GM19467 (cell line): ENCODE measurements at regions not wholly inside any gene's neighbourhood (a gene's known extent, or its start where the extent isn't known, plus 50 kb on each side); places are given as distances from the start of the nearest gene placed in this dataset.

Source experiments
- ATAC-seq: cut with Tn5 transposase; IDR thresholded peaks from one replicate; pipeline ENCODE4 v1.9.1; 2021; ENCODE audit warnings: mild to moderate bottlenecking, moderate library complexity; ENCODE audit not compliant: unreplicated experiment

DNA sequence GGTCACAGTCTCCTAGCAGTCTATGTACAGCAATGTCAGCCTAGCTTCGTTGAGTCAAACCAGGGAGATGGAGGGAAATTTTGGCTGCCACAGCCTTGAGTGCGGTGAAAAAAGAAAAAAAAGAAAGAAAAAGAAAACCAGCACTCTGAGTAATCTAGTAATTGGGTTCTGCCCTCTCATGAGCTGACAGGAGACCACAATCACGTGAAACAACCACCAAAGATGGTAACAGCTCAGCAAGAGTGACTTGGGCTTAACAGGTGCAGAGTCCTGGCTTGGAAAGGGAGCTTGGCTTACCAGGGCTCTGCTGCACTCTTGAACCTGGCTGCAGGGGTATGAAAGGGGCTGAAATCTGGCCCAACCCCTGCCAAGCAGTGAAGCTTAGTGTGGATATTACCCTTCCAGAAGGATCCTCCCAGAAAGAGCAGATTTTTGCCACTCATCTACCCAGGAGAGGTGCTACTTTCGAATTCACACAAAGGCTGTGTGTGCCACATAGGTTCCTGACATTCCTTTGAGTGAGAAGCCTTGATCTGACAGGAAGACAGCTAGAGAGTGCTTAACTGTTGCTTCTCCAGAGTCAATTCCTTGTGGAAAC is 350.3 kb downstream of the PTTG2 start:
- peak; percentile 82 for ATAC-seq

DNA sequence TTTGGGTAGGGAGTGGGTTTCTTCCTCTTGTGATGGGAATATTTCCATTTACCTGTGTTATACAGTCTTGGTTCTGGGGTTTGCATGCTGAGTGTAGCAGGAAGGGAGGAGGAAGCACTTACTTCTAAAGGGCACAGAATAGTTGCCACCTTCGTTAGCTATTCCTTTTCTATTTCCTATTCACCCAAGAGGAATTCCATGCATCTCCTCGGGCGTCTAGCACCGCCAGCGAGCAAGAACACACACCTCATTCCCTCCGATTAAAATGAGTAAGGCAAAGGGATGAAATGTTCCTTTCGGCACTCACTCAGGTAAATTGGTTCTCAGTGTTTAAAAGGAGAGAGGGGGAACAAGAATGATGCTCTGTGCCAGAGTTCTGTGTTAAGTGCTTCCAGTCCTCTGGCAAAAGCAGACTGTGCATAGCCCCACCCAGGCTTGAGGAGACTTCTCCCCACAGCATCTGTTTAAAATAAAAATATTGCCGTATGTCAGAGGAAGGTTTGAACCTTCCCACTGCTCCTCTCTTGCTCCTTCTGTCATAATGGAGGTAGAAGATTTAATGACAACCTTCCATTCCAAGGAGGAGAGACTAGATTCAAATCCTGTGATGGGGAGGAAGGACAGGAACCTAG is 351.4 kb downstream of the PTTG2 start:
- ATAC-seq = no peak

GRCh38 chr4:38313175-38313574 is 350.8 kb upstream of the KLF3 start:
- ATAC-seq = no peak

DNA sequence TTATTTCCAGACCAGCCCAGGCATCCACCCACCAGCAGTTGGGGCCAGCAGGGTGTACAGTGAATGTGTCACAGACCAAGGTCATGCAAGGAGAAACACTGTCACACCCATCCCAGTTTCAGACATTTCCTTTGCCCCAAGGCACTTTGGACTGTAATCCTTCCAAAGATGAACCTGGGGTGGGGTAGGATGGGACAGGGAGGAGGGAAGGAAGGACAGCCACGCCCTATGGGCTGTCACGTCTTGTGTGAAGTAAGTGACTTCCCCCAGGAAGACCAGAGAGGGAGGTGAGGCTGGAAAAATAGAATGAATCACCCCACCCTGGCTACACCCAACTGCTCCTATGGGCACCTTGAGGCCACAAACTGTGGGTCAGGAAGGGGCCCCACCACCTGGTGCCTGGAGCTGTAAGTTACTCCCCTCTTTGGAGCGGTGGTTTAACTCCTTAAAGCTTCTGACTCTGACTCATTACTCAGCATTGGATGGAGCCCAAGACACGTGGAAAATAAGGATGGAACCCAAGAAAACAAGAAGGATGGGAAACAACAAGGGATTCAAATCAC is 349.9 kb upstream of the KLF3 start:
- no peak for ATAC-seq

GRCh38 chr4:38314663-38315062 is 349.3 kb upstream of the KLF3 start:
- no peak for ATAC-seq

GRCh38 chr4:38315286-38315685 is 348.7 kb upstream of the KLF3 start:
- no peak for ATAC-seq

DNA sequence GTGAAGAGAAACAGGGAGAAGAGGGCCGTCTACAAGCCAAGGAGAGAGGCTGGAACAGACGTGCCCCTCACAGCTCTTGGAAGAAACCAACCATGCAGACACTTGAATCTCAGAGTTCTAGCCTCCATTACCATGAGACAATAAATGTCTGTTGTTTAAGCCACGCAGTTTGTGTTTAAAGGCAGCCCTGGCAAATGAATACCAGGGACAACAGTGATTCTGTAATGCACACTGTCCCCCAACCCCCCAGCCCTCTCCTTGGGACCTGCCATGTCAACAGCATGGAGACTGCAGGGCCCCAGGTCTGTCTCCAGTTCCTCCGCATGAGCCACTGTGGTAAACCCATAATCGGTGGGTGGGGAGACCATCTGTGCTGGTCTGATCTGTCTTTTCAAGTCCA is 348.0 kb upstream of the KLF3 start:
- ATAC-seq = no peak

- ATAC-seq = no peak
Measured at GRCh38 chr4:38317041-38317674, 346.8 kb upstream of the KLF3 start.

DNA sequence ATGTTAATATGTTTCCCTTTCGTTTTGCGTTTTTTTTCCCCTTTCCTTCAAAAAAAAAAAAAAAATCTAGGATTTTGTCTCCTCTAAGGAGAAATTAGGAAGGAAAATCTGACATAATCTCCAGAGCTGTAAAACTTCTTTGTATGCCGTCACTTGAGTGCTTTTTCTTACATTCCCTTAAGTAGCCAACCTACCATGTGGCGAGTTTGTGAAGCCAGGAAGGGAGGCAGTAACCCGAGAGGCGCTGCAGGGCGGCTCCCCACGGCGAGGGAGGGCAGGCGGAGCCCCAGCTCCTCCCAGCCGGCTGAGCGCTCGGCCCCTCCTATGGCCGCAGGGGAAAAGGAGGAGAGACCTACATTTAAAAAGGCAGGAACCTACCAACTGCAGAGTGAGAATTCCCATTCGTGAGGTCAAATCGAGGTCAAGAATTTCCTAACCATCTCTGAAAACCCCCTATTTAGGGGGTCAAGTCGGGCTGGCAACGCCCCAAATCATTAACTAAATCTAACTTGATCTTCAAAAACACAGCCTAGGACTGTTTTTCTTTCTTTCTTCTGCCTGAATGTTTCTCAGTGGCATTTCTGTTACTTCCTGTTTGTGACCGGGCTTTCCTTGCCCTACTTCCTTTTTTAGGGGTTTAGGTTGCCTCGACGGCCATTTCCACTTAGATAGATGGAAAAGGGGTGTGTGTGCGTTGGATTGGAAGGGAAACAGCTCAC is 345.1 kb upstream of the KLF3 start:
- ATAC-seq = peak; percentile 94

DNA sequence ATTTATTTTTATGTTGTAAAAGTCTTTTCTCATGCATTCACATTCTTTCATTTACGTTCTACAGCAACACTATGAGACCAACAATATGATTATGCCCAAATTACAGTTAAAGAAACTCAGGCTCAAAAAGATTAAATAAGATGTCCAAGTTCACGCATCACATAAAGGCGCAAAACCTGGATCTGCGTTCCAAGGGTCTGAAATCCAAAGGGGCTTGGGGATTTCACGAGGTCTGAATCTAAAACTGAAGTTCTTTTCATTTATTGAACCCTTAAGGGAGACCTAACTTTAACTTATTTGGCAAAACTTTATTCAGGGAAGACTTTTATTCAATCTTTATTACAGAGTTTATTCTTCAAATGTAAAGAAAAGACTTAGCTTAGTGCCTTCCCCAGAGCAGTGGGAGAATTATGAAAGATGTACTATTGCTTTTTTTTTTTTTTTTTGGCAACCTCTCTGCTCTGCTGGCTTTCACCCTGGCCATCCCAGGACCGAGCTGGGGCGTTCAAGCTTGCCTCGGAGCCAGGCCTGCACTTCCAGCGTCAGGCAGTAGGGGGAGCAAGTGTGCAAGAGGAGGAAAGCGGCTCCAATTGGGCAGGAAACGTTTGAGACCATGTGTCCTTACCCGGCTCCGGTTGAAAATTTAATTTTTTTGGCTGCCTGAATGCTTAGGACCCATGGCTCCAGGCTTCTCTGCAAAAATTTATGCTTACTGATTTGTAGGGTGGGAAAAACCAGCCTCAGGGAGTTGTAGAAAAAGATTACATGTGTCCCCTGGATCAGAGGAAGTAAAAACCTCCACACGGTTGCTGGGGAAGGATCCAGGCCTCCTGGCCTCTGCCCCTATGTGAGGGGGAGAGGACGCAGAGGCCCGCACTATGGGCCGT is 344.3 kb upstream of the KLF3 start:
- ATAC-seq = peak; percentile 46

DNA sequence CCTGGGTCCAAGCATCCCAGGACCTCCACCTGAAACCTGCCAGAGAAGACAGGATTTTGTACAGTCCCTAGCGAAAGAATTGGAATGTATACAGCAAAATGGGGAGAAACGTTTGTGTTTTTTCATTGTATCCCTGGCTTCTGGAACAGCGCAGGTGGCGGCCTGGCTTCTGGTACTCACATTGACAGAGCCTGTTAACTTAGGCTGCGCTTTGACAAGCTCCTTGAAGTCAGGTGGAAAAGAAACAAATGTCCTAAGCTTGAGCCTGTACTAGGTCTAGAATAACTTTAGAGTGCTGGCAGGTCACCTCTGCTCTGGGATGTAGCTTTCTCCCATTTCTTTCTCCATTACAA is 343.7 kb upstream of the KLF3 start:
- no peak for ATAC-seq

GRCh38 chr4:38320833-38321232 is 343.2 kb upstream of the KLF3 start:
- ATAC-seq = no peak

DNA sequence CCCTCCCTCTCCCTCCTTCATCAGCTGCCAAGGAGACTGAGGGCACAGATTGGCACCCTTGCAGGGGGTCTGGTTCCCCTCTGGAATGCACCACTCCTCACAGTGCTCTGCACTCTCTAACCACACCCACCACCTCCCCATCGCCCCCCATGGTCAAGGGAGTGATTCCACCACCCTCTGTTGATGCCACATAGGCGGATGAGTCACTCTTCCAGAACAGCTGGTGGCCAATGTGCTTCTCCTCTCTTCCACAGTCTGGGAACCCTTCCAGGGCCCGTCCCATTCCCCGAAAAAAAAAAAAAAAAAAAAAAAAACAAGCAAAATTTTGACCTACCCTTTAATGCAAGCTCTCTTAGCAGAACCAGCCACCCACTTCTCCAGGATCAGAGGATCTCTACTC is 341.3 kb upstream of the KLF3 start:
- no peak for ATAC-seq

GRCh38 chr4:38323141-38323641 is 340.8 kb upstream of the KLF3 start:
- ATAC-seq = no peak

GRCh38 chr4:38324861-38325628 is 339.0 kb upstream of the KLF3 start:
- no peak for ATAC-seq

GRCh38 chr4:38325629-38325913 is 338.4 kb upstream of the KLF3 start:
- no peak for ATAC-seq

GRCh38 chr4:38326499-38326898 is 337.5 kb upstream of the KLF3 start:
- ATAC-seq = no peak

DNA sequence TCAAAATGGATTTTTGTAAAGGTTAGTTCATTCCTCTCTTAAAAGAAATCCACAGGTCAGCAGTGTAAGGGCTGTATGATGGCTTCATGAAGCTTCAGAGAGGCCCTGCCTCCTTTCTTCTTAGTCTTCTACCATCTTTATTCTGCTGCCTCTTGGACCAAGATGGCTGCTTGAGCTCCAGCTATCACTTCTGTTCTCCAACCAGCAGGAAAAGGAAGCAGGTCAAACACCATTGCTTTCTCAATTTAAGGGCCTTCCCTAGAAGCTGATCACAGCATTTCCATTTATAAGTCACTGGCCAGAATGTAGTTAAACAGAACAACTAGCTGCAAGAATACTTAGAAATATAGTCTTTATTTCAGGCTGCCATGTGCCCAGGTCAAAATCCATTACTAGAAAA is 336.8 kb upstream of the KLF3 start:
- no peak for ATAC-seq

DNA sequence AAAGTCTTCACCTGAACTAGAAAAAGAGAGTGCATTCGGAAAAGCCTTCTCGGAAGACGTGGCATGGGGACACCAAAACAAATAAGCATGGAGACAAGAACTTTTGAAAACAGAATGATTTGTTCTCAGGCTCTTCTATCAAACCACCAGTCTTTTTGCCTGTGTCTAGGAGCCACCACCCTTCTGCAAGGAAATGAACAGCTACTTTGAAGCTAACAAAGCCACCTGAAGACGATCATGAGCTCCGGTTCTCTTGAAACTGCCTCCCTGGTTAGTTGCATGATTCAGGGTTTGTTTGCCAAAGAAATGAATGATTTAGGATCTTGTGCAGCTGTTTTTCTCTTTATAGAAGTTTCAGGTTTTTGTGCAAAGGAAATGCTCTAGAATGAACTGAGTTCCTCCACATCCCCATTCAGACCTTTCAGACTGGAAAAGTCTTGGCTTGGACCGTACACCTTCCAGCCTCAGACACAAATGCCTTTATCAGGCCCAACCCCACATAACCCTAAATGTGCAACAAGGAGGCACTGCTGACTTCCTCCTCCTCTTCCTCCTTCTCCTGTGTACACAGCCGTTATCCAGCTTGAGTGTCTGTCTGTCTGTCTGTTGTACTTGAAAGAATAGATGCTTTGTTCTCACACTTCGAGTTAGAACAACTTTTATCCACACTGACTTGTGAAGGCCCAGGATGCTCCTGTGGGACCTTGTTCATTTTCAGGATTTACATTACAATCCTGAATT is 334.8 kb upstream of the KLF3 start:
- no peak for ATAC-seq
